SJCRH30 (cell line): ENCODE measurements at regions not wholly inside any gene's neighbourhood (a gene's known extent, or its start where the extent isn't known, plus 50 kb on each side); places are given as distances from the start of the nearest gene placed in this dataset.
A peak's percentile ranks its signal among the peaks of the same experiment; 100 is the strongest.

Experiments used
- DNase-seq, 2 experiments: peaks; one replicate each; pipeline ENCODE4 v3.0.0-alpha.2; 2015 to 2020
- H3K27ac ChIP-seq: fragments of 250-450 bp; sonication (Bioruptor Pico); 2 replicates; pipeline ENCODE4 v1.5.1; 2020; ENCODE audit warnings: mild to moderate bottlenecking, moderate library complexity
- H3K27me3 ChIP-seq: fragments of 250-450 bp; sonication (Bioruptor Pico); 2 replicates; pipeline ENCODE4 v1.5.1; 2020; ENCODE audit warnings: mild to moderate bottlenecking, moderate library complexity
- H3K36me3 ChIP-seq: fragments of 250-450 bp; sonication (Bioruptor Pico); 2 replicates; pipeline ENCODE4 v1.5.1; 2020; ENCODE audit warnings: mild to moderate bottlenecking, moderate library complexity
- H3K4me1 ChIP-seq: fragments of 250-450 bp; sonication (Bioruptor Pico); 2 replicates; pipeline ENCODE4 v1.5.1; 2020; ENCODE audit warnings: mild to moderate bottlenecking, moderate library complexity
- H3K4me3 ChIP-seq: fragments of 250-450 bp; sonication (Bioruptor Pico); 2 replicates; pipeline ENCODE4 v1.5.1; 2020; ENCODE audit warnings: mild to moderate bottlenecking, moderate library complexity
- H3K9me3 ChIP-seq: fragments of 250-450 bp; sonication (Bioruptor Pico); replicated peaks from 2 replicates; pipeline ENCODE4 v1.5.1; 2020; ENCODE audit warnings: mild to moderate bottlenecking, moderate library complexity

GRCh38 chr12:111069886-111070285, 149.5 kb upstream of the MYL2 start:
- H3K4me1 ChIP-seq = no peaks in the 10 kb centered on the region
- DNase-seq = no peak
- H3K27me3 ChIP-seq = no peaks in the 10 kb centered on the region
- H3K9me3 ChIP-seq = no peaks in the 10 kb centered on the region
- no peak overlapping the region for H3K4me3 ChIP-seq
- no peak overlapping the region for H3K27ac ChIP-seq
- no peaks in the 10 kb centered on the region for H3K36me3 ChIP-seq

DNA sequence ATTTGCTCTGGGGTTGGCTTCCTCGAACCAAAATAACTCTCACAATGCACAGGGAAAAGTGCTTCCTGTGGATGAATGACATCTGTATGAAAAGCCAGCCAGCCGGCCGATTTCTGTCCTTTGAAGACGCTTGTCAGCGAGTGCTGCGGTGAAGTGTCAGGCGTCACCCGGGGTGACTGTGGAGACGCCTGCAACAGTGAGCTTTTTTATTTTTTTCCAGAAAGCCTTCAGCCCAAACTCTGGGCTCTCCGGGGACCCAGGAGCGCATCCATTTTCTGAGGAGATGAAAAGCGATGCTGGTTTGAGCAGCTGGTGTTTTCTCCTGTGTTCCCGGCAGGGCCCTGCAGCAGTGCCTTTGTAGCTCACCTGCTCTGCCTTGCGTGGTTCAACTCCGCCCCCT, 147.9 kb upstream of the MYL2 start:
- H3K4me1 ChIP-seq = no peaks in the 10 kb centered on the region
- H3K9me3 ChIP-seq = no peaks in the 10 kb centered on the region
- no peak for DNase-seq
- no peak overlapping the region for H3K27ac ChIP-seq
- H3K36me3 ChIP-seq = no peaks in the 10 kb centered on the region
- no peak overlapping the region for H3K4me3 ChIP-seq
- H3K27me3 ChIP-seq = no peaks in the 10 kb centered on the region

GRCh38 chr12:111067498-111067897, 147.1 kb upstream of the MYL2 start:
- no peak overlapping the region for H3K4me3 ChIP-seq
- no peaks in the 10 kb centered on the region; the same call in 1 of the 2 replicates for H3K27me3 ChIP-seq
- no peak for DNase-seq
- no peaks in the 10 kb centered on the region for H3K36me3 ChIP-seq
- H3K4me1 ChIP-seq = no peaks in the 10 kb centered on the region
- no peak overlapping the region for H3K27ac ChIP-seq
- no peaks in the 10 kb centered on the region for H3K9me3 ChIP-seq

- DNase-seq = peak in 1 of 2 experiments; percentile 12
- H3K27ac ChIP-seq = no peak overlapping the region
Observed at GRCh38 chr12:111066744-111067437, 146.5 kb upstream of the MYL2 start.

GRCh38 chr12:111064982-111065381, 144.6 kb upstream of the MYL2 start:
- H3K9me3 ChIP-seq = no peaks in the 10 kb centered on the region
- no peak for DNase-seq
- no peak overlapping the region for H3K27ac ChIP-seq
- H3K36me3 ChIP-seq = no peaks in the 10 kb centered on the region
- H3K4me1 ChIP-seq = no peaks in the 10 kb centered on the region
- H3K27me3 ChIP-seq = no peaks in the 10 kb centered on the region; the same call in 1 of the 2 replicates
- no peak overlapping the region for H3K4me3 ChIP-seq

More at GRCh38 chr12:111066744-111067437, 146.5 kb upstream of the MYL2 start:
- no peak overlapping the region for H3K4me3 ChIP-seq
- no peaks in the 10 kb centered on the region for H3K36me3 ChIP-seq
- no peaks in the 10 kb centered on the region; the same call in 1 of the 2 replicates for H3K27me3 ChIP-seq
- no peaks in the 10 kb centered on the region for H3K4me1 ChIP-seq
- H3K9me3 ChIP-seq = no peaks in the 10 kb centered on the region

DNA sequence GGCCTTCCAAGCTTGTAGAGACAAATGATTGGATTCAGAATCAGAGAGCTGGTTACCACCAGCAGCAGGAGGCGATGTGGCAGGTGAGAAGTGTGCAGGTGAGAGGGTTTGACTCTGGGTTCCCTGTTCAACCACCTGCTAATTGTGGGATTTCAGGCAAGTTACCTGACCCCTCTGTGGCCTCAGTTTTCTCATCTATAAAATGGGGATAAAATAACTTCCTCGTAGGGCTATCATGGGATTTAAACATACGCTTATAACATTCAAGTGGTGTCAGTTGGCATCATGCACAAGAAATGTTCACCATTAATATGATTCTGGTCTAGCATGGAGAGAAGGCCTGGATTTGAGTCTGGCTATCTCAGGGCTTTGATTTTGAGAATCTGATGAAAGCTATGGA, 143.8 kb upstream of the MYL2 start:
- no peaks in the 10 kb centered on the region for H3K9me3 ChIP-seq
- no peak overlapping the region for H3K4me3 ChIP-seq
- no peak for DNase-seq
- H3K27me3 ChIP-seq = no peaks in the 10 kb centered on the region; the same call in 1 of the 2 replicates
- H3K4me1 ChIP-seq = no peaks in the 10 kb centered on the region
- no peaks in the 10 kb centered on the region for H3K36me3 ChIP-seq
- H3K27ac ChIP-seq = no peak overlapping the region

DNA sequence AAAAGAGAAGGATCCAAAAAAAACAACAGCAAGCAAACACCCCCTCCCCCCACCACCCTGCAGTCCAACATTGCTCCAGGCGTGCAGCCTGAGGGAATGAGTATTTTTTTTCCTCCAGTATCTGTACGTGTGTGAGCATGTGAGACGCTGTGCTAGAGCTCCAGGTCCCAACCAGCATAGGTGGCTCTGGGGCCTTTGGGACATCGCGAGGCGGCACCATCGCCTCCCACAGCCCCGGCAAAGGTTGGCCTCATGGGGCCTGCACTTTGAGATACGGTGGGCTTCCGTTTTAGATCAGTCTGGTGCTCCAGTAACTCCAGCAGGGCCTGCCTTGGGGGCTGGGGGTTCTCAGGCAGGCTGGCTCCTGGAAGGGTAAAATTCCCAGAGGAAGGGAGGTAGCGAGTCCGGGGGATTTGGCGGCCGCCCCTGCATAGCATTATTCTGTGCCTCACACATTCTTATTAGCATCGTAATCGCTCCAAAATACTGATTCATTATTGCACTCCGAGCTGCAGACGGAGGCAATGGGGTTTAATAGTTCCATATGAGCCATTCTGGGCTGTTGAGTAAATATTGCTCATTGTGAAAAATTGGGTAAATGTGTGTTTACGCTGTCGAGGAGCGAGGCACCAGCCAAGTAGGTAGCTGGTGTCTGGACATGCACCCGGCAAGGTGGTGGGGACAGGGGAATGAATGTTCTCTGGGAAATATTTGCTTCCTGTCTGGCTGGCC, 143.1 kb upstream of the MYL2 start:
- Histone ChIP-seq H3K36me3 (no peaks in the 10 kb centered on the region), H3K27ac (no peak overlapping the region), H3K4me1 (no peaks in the 10 kb centered on the region), H3K4me3 (no peak overlapping the region), H3K27me3 (no peaks in the 10 kb centered on the region; the same call in 1 of the 2 replicates), H3K9me3 (no peaks in the 10 kb centered on the region)
- no peak for DNase-seq

- H3K36me3 ChIP-seq = no peaks in the 10 kb centered on the region
- no peak overlapping the region for H3K27ac ChIP-seq
- H3K27me3 ChIP-seq = no peaks in the 10 kb centered on the region; the same call in 1 of the 2 replicates
- no peak overlapping the region for H3K4me3 ChIP-seq
- no peaks in the 10 kb centered on the region for H3K9me3 ChIP-seq
- H3K4me1 ChIP-seq = no peaks in the 10 kb centered on the region
- no peak for DNase-seq
Observed at GRCh38 chr12:111057701-111058425, 137.5 kb upstream of the MYL2 start.

DNA sequence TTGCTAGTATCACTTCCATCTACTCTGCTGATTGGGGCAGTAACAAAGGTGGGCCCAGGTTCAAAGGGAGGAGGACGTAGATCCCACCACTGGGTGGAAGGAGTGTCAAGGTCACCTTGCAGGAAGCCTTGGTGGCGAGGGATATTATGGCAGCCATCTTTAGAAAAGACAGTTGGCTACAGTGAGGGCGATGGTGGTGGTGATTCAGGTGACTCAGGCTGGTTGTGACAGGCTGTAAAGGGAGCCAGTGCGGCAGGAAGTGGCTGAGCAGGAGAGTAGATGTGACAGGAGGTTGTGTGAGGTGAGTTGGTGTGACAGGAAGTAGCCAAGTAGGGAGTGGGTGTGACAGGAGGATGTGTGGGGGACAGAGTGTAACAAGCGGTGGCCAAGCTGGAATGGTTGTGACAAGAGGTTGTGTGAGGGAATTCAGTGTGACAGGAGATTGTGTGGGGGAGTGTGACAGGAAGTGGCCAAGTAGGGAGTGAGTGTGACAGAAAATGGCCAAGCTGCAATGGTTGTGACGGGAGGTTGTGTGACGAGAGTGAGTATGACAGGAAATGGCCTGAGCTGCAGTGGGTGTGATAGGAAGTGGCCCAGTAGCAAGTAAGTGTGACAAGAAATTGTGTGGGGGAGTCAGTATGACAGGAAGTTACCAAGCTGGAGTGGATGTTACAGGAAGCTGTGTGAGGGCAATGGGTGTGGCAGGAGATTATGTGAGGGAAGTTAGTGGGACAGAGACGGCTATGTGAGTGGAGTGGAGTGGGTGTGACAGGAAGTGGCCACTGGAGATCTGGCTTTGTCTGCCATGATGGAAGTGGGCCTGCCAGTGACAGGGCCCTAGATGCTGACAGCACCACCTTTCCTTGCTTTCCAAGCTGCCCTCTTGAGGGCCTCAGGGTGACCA, 136.5 kb upstream of the MYL2 start:
- H3K36me3 ChIP-seq = no peaks in the 10 kb centered on the region
- H3K27me3 ChIP-seq = no peaks in the 10 kb centered on the region
- no peaks in the 10 kb centered on the region for H3K4me1 ChIP-seq
- no peak overlapping the region for H3K27ac ChIP-seq
- H3K4me3 ChIP-seq = no peak overlapping the region
- H3K9me3 ChIP-seq = no peaks in the 10 kb centered on the region
- no peak for DNase-seq

GRCh38 chr12:111055181-111055880, 135.0 kb upstream of the MYL2 start:
- no peak for DNase-seq
- Histone ChIP-seq H3K4me3 (no peak overlapping the region), H3K4me1 (no peaks in the 10 kb centered on the region), H3K27me3 (no peaks in the 10 kb centered on the region), H3K9me3 (no peaks in the 10 kb centered on the region), H3K27ac (no peak overlapping the region), H3K36me3 (no peaks in the 10 kb centered on the region)

DNA sequence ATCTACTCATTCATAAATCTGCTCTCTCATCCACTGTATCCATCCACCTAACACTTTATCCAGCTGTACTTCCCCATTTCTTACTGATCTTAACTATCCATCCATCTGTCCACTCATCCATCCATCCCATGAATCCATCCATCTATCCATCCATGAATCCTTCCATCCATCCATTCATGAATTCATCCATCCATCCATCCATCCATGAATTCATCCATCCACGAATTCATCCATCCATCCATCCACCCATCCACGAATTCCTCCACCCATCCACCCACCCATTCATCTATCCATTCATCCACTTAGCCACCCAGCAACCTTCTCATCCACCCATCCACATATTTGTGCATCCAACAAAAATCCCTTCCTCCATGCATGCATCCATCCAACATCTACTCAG, 128.6 kb upstream of the MYL2 start:
- H3K4me3 ChIP-seq = no peak overlapping the region
- no peaks in the 10 kb centered on the region for H3K9me3 ChIP-seq
- DNase-seq = no peak
- no peaks in the 10 kb centered on the region for H3K27me3 ChIP-seq
- no peaks in the 10 kb centered on the region for H3K36me3 ChIP-seq
- no peaks in the 10 kb centered on the region for H3K4me1 ChIP-seq
- H3K27ac ChIP-seq = no peak overlapping the region

GRCh38 chr12:111046896-111047295, 126.5 kb upstream of the MYL2 start:
- no peaks in the 10 kb centered on the region for H3K27me3 ChIP-seq
- no peak overlapping the region for H3K27ac ChIP-seq
- H3K36me3 ChIP-seq = no peaks in the 10 kb centered on the region
- H3K4me1 ChIP-seq = no peaks in the 10 kb centered on the region
- no peak overlapping the region for H3K4me3 ChIP-seq
- no peak for DNase-seq
- no peaks in the 10 kb centered on the region for H3K9me3 ChIP-seq

DNA sequence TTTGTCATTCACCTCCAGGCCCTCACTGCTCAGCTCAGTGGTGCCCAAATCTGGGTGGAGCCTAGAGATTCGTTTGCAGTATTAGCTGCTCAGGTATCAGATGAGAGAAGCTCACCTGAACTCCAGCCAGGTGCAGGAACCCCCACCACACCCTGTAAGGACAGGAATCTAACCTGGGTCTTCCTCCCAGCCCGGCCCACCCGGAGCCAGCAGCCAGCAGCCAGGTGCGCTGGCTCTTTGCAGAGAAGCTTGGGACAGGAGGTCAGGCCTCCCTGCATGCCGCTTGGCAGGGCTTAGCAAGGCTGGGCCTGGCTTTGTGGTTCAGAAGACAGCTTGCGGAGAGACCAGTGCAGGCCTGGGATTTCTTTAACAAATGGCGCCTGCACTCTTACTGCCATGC, 125.6 kb upstream of the MYL2 start:
- no peak overlapping the region for H3K27ac ChIP-seq
- no peaks in the 10 kb centered on the region for H3K4me1 ChIP-seq
- no peaks in the 10 kb centered on the region for H3K9me3 ChIP-seq
- H3K4me3 ChIP-seq = no peak overlapping the region
- no peaks in the 10 kb centered on the region for H3K27me3 ChIP-seq
- H3K36me3 ChIP-seq = no peaks in the 10 kb centered on the region
- DNase-seq = no peak

GRCh38 chr12:111041091-111041490, 120.7 kb upstream of the MYL2 start:
- Histone ChIP-seq H3K4me1 (no peaks in the 10 kb centered on the region), H3K4me3 (no peak overlapping the region), H3K36me3 (no peaks in the 10 kb centered on the region), H3K27ac (no peak overlapping the region), H3K27me3 (peaks cover 4% of the 10 kb centered on the region; the same call in 1 of the 2 replicates), H3K9me3 (no peaks in the 10 kb centered on the region)
- DNase-seq = no peak
